SU-DHL-6 (cell line): ENCODE measurements at regions not wholly inside any gene's neighbourhood (a gene's known extent, or its start where the extent isn't known, plus 50 kb on each side); places are given as distances from the start of the nearest gene placed in this dataset.

Experiments used
- EZH2phosphoT487 ChIP-seq: fragments of 200-600 bp; sonication (generic), shearing (Covaris generic); conservative IDR thresholded peaks from 2 replicates; pipeline ENCODE4 v1.6.1; 2018; ENCODE audit warnings: mild to moderate bottlenecking, antibody characterized with exemption, low read length, moderate library complexity, mixed read lengths
- TF ChIP-seq, protein P1 (sequence below): fragments of 200-600 bp; sonication (generic); IDR thresholded peaks from one replicate; pipeline ENCODE4 v1.5.1; 2017; ENCODE audit warnings: antibody characterized with exemption, mild to moderate bottlenecking, low read length, moderate library complexity; ENCODE audit not compliant: insufficient read depth, poor library complexity, severe bottlenecking

DNA sequence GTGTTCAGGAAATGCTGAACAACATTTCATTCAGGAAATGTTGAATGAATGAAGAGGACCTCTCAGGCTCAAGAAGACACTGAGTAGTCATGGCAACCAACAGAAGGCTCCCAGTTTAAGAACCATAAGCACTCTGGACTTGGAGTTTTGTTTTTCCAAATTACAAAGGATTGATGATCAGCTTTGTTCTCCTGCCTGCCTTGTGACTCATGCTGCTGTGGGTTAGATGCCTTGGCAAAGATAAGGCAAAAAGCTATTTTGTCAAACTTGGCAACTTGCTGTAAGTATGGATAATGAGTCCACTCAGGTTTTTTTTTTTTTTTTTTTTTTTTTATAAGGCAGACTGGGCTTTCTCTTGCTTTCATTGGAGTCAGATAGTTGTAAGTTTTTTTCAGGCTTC lies 365.0 kb downstream of the TMEM232 start:
- TF ChIP-seq, protein P1, sequence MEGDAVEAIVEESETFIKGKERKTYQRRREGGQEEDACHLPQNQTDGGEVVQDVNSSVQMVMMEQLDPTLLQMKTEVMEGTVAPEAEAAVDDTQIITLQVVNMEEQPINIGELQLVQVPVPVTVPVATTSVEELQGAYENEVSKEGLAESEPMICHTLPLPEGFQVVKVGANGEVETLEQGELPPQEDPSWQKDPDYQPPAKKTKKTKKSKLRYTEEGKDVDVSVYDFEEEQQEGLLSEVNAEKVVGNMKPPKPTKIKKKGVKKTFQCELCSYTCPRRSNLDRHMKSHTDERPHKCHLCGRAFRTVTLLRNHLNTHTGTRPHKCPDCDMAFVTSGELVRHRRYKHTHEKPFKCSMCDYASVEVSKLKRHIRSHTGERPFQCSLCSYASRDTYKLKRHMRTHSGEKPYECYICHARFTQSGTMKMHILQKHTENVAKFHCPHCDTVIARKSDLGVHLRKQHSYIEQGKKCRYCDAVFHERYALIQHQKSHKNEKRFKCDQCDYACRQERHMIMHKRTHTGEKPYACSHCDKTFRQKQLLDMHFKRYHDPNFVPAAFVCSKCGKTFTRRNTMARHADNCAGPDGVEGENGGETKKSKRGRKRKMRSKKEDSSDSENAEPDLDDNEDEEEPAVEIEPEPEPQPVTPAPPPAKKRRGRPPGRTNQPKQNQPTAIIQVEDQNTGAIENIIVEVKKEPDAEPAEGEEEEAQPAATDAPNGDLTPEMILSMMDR = no peak
- TF ChIP-seq EZH2phosphoT487 = no peak
